Rectal smooth muscle tissue (tissue), 1 donor: ENCODE measurements at regions not wholly inside any gene's neighbourhood (a gene's known extent, or its start where the extent isn't known, plus 50 kb on each side); places are given as distances from the start of the nearest gene placed in this dataset.

ENCODE experiments used
- H3K27ac ChIP-seq: one replicate; pipeline ENCODE4 v1.7.0; 2013; ENCODE audit warnings: low read depth, low read length, inconsistent platforms
- H3K27me3 ChIP-seq: one replicate; pipeline ENCODE4 v1.7.0; 2013; ENCODE audit warnings: low read length; ENCODE audit not compliant: control insufficient read depth, insufficient read depth
- H3K36me3 ChIP-seq: one replicate; pipeline ENCODE4 v1.7.0; 2013; ENCODE audit warnings: low read length; ENCODE audit not compliant: control insufficient read depth, insufficient read depth
- H3K4me1 ChIP-seq: one replicate; pipeline ENCODE4 v1.7.0; 2013; ENCODE audit warnings: low read length; ENCODE audit not compliant: control insufficient read depth, insufficient read depth
- H3K4me3 ChIP-seq: one replicate; pipeline ENCODE4 v1.7.0; 2013; ENCODE audit warnings: low read length
- H3K9ac ChIP-seq: one replicate; pipeline ENCODE4 v1.7.0; 2013; ENCODE audit warnings: low read length

- no peaks in the 10 kb centered on the region for H3K36me3 ChIP-seq
- H3K4me1 ChIP-seq, result peaks cover 12% of the 10 kb centered on the region
- H3K27ac ChIP-seq, result no peak overlapping the region
- H3K9ac ChIP-seq, result no peak overlapping the region
- H3K4me3 ChIP-seq, result no peak overlapping the region
- no peaks in the 10 kb centered on the region for H3K27me3 ChIP-seq
Measured at GRCh38 chr10:33507662-33508425, 173.4 kb upstream of the NRP1 start.

- no peak overlapping the region for H3K4me3 ChIP-seq
- no peak overlapping the region for H3K27ac ChIP-seq
- H3K27me3 ChIP-seq, result no peaks in the 10 kb centered on the region
- no peaks in the 10 kb centered on the region for H3K36me3 ChIP-seq
- peaks cover 12% of the 10 kb centered on the region for H3K4me1 ChIP-seq
- no peak overlapping the region for H3K9ac ChIP-seq
Measured at GRCh38 chr10:33506838-33507661, 172.6 kb upstream of the NRP1 start.

- no peaks in the 10 kb centered on the region for H3K27me3 ChIP-seq
- H3K4me1 ChIP-seq, result peaks cover 12% of the 10 kb centered on the region
- no peak overlapping the region for H3K4me3 ChIP-seq
- H3K9ac ChIP-seq, result no peak overlapping the region
- no peaks in the 10 kb centered on the region for H3K36me3 ChIP-seq
- no peak overlapping the region for H3K27ac ChIP-seq
Measured at GRCh38 chr10:33506391-33506790, 171.9 kb upstream of the NRP1 start.

GRCh38 chr10:33501161-33501560 is 166.7 kb upstream of the NRP1 start:
- Histone ChIP-seq H3K4me3 (no peak overlapping the region), H3K36me3 (no peaks in the 10 kb centered on the region), H3K27me3 (no peaks in the 10 kb centered on the region), H3K9ac (no peak overlapping the region), H3K4me1 (no peaks in the 10 kb centered on the region), H3K27ac (no peak overlapping the region)

GRCh38 chr10:33498391-33498891 is 164.0 kb upstream of the NRP1 start:
- no peaks in the 10 kb centered on the region for H3K36me3 ChIP-seq
- no peak overlapping the region for H3K27ac ChIP-seq
- H3K9ac ChIP-seq, result no peak overlapping the region
- no peaks in the 10 kb centered on the region for H3K27me3 ChIP-seq
- peaks cover 2% of the 10 kb centered on the region for H3K4me1 ChIP-seq
- no peak overlapping the region for H3K4me3 ChIP-seq

- no peak overlapping the region for H3K27ac ChIP-seq
- no peaks in the 10 kb centered on the region for H3K27me3 ChIP-seq
- H3K36me3 ChIP-seq, result no peaks in the 10 kb centered on the region
- no peak overlapping the region for H3K9ac ChIP-seq
- no peak overlapping the region for H3K4me3 ChIP-seq
- peaks cover 3% of the 10 kb centered on the region for H3K4me1 ChIP-seq
Measured at GRCh38 chr10:33497338-33497737, 162.9 kb upstream of the NRP1 start.

- Histone ChIP-seq H3K27ac (no peak overlapping the region), H3K36me3 (no peaks in the 10 kb centered on the region), H3K9ac (no peak overlapping the region), H3K27me3 (no peaks in the 10 kb centered on the region), H3K4me1 (peaks cover 7% of the 10 kb centered on the region), H3K4me3 (no peak overlapping the region)
Measured at GRCh38 chr10:33496096-33496495, 161.6 kb upstream of the NRP1 start.

- Histone ChIP-seq H3K4me3 (no peak overlapping the region), H3K27me3 (no peaks in the 10 kb centered on the region), H3K36me3 (no peaks in the 10 kb centered on the region), H3K9ac (no peak overlapping the region), H3K27ac (no peak overlapping the region), H3K4me1 (peaks cover 13% of the 10 kb centered on the region)
Measured at GRCh38 chr10:33494694-33495265, 160.3 kb upstream of the NRP1 start.

- H3K9ac ChIP-seq, result no peak overlapping the region
- H3K27ac ChIP-seq, result peak overlapping the region; percentile 15
- H3K4me3 ChIP-seq, result no peak overlapping the region
- no peaks in the 10 kb centered on the region for H3K27me3 ChIP-seq
- H3K4me1 ChIP-seq, result peaks cover 15% of the 10 kb centered on the region
- H3K36me3 ChIP-seq, result no peaks in the 10 kb centered on the region
Measured at GRCh38 chr10:33493978-33494377, 159.5 kb upstream of the NRP1 start.

GRCh38 chr10:33493497-33493896 is 159.0 kb upstream of the NRP1 start:
- peak overlapping the region; percentile 15 for H3K27ac ChIP-seq
- peaks cover 15% of the 10 kb centered on the region for H3K4me1 ChIP-seq
- H3K36me3 ChIP-seq, result no peaks in the 10 kb centered on the region
- H3K27me3 ChIP-seq, result no peaks in the 10 kb centered on the region
- H3K4me3 ChIP-seq, result no peak overlapping the region
- no peak overlapping the region for H3K9ac ChIP-seq

GRCh38 chr10:33492701-33493345 is 158.4 kb upstream of the NRP1 start:
- H3K36me3 ChIP-seq, result no peaks in the 10 kb centered on the region
- no peak overlapping the region for H3K27ac ChIP-seq
- H3K4me3 ChIP-seq, result no peak overlapping the region
- no peaks in the 10 kb centered on the region for H3K27me3 ChIP-seq
- no peak overlapping the region for H3K9ac ChIP-seq
- H3K4me1 ChIP-seq, result peaks cover 15% of the 10 kb centered on the region
